NCI-H2227 (cell line): ENCODE measurements at regions not wholly inside any gene's neighbourhood (a gene's known extent, or its start where the extent isn't known, plus 50 kb on each side); places are given as distances from the start of the nearest gene placed in this dataset.
"Not testable (repeated sequence)": the region's sequence is repeated elsewhere in the genome, so short reads cannot be mapped to it uniquely, and the experiment has no call there.

Source experiments
- DNase-seq: peaks from one replicate; lab custom pipeline; 2025; ENCODE audit not compliant: unreplicated experiment; lab: John Stamatoyannopoulos, UW

DNA sequence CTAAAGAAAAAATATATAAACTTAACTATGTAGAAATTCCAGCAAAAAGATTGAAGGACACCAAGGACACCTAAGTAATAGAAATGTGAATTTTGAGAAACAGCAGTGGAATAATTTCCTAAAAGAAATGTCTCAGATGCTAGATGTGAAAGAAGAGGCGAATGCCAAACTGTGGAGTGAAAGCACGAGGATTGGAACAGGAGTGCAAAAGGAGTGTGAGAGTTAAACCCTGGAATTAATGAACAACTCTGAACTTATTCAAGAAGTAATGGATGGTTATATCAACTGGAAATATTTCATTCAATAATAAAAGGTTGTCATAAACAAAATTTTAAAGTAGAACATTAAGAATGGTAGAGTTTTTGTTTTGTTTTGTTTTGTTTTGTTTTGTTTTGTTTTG, 78.5 kb upstream of the SGIP1 start:
- no peak for DNase-seq

DNA sequence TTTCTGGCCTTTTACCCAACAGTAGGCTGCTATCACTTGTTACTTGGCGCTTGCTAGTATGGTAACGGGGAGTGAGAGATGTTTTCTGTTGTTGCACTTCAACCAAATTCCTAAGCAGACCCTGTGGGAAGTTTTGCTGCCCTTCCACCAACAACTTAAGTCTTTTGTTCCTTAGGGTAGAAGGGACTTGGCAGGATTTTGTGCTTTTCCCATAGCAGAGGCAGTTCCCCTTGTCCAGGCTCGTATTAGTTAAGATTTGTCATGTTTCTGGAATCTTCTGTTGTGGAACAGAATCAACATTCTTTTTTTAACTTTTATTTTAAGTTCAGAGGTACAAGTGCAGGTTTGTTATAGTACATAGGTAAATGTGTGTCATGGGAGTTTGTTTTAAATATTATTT, 73.2 kb upstream of the SGIP1 start:
- DNase-seq = no peak

DNA sequence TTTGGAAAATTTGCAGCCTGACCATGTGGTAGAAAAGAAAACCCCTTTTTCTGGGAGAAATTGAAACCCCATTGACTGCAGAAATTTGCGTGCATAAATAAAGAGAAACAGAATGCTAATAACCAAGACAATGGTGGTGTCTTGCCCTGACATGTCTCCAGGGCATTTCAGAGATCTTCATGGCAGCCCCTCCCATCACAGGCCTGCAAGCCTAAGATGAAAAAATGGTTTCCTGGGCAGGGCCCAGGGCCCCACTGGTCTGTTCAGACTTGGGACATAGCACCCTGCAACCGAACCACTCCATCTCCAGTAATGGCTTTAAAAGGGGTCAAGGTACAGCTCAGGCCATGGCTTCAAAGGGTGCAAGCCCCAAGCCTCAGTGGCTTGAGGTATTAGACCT, 71.6 kb upstream of the SGIP1 start:
- DNase-seq = no peak

DNA sequence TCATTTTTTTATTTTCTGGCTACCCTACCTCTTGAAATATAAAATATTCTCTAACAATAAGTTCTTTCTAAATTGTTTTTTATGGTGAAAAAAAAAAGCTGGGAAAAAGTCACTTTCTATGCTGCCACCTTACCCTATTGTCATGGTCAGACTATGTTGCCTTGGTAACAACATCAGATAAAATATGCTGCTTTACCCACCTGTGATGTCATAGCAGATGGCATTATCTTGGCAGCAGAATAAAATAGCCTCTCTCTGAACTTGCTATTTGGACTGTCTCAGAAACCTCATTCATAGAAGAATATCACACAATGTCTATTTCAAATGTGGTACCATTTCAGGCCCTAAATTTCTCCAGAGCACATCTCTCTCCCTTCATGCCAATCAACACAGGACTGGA, 69.6 kb upstream of the SGIP1 start:
- no peak for DNase-seq

DNA sequence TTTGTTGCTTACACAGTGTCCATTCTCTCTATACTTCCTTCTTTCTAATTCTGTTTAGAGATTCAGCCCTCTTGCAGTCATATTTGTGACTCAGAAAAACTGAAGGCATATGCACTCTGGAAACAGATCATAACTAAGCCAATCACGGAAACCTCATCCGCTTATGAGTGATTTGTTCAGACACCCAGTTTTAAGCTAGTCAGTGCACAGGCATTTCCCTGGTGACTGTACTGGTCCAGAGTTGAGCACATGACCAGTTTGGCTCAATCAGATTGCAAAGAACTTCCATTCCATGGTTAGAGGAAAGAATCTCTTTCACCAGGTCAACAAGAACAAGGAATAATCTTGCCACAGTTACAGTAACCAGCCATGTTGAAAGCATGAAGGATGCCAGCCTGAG, 69.2 kb upstream of the SGIP1 start:
- no peak for DNase-seq

DNA sequence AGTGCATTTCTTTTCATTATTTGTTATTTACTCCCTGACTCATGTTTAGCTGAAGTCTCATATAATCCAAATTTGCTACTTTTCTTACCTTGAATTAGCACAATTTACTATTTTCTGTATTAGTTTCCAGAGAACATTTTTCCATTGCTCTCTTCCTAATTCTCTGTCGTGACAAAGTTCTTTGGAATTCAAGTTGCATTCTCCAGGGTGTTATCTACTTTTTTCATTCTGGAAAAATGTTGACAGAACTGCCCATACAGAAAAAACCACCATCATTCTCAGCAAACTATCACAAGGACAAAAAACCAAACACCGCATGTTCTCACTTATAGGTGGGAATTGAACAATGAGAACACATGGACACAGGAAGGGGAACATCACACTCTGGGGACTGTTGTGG, 67.3 kb upstream of the SGIP1 start:
- not testable (repeated sequence) for DNase-seq

DNA sequence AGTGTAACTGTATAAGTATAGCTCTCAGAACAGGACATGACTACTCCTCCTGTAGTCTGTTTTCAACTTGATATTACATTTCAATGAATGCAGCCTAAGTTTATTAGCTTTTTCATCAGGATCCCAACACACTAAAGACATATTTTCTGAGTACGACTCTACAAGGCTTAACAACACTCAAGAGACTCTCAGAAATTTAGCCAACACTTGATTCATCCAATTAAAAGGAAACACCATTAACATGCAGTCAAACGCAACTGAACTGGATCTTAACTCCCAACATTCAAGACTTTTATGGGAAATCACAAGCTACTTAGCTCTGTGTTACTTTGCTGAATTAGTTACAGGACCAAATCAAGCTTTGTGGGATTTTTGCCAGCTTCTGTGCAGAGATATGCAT, 65.2 kb upstream of the SGIP1 start:
- no peak for DNase-seq

DNA sequence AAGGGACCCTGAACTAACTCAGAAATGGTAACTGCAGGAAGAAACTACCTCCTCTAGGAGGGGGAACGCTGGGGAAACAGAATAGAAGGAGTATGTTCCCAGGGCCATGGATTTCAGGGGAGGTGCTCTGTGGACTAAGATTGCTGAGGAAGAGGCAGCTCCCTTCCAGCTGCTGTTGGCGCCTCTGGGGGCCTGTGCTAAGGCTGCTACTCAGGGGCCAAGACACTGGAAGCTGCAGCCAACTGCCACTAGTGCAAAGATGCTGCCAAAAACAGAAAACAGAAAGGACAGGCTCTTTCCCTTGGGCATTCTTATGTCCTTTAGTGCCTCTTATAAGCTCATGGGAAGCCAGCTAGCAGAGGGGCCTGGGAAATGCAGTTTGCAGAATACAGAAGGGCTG, 58.0 kb upstream of the SGIP1 start:
- no peak for DNase-seq

DNA sequence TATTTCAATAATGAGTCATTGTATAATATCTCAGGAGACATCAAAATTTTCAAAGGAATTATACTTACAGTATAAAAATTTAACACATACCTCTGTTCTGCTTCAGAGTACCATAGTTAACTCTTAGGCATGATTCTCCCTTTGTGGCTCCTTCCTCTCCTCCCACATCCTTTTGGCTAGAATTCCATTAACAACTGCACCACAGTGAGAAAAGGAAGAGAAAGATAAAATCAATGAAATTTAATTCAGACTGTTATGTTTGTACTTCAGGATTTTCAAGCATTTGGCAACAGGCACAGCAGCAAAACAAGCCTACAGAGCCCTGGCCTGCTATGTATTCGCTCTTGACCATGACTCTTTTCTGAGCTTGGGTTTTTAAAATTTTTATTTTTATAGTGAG, 57.2 kb upstream of the SGIP1 start:
- DNase-seq = no peak

DNA sequence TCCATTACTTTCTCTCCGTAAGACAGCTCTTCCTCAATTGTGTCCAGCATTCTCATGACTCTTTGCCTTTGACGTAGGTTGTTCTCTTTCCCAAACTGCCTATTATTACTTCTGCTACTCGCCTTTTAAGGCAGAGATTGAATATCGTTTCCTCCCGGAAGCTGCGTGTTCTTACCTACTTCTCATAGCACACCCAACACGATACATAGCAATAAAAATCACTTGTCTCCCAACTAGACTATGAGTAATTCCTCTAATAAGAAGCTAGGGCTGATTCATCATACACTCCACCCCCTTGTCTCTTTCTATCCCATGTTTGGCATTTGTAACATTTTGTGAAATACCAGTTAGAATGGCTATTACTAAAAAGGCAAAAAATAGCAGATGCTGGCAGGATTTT, 55.8 kb upstream of the SGIP1 start:
- no peak for DNase-seq

DNA sequence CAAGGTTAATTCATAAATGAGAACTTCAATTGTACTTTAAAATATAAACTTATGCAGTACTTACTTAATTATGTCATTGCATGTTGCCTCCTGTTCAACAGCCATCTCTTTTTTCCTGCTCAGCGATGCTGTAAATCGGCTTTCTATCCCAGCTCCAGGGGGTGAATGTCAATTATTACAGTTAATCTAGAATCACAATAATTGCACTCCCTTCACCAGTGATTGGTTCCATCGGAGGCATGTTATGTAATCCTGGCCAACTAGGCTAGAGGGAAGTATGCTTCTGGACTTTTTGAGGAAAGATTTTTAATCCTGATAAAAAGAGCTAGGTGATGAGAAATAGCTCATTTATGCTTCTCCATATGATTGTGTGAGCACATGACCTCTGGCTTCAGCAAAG, 53.8 kb upstream of the SGIP1 start:
- DNase-seq = no peak

DNA sequence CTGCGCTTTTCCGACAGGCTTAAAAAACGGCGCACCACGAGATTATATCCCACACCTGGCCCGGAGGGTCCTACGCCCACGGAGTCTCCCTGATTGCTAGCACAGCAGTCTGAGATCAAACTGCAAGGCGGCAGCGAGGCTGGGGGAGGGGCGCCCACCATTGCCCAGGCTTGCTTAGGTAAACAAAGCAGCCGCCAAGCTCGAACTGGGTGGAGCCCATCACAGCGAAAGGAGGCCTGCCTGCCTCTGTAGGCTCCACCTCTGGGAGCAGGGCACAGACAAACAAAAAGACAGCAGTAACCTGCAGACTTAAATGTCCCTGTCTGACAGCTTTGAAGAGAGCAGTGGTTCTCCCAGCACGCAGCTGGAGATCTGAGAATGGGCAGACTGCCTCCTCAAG, 52.7 kb upstream of the SGIP1 start:
- peak; percentile 59 for DNase-seq
